ENCODE measurements at regions not wholly inside any gene's neighbourhood (a gene's known extent, or its start where the extent isn't known, plus 50 kb on each side); places are given as distances from the start of the nearest gene placed in this dataset.

DNA sequence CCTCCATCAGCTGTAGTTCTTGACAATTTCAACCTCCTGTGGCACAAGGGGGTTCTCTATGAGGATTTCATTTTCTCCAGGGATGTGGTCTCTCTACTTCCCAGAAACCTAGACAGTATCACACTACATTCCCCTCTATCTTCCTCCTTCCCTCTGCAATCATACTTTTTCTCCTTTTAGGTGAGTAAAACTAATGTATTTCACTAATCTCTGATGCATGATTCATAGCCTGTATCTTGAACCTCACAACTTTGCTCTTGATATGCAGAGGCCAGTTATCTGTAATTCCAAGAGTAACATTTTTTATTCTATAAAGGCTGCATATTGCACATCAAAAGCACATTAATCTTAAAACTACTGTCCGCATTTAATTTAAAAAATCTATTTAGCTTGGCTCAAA lies 449.6 kb downstream of the RFPL4B start:
- DNase-seq (ENCODE audit: low read depth, low spot score) (no peak), FAIRE-seq (no peak)
- ChIA-PET POLR2A (no interaction called here), CTCF (no interaction called here)
- Histone ChIP-seq H2AFZ (ENCODE audit: low read depth, low read length) (no peak overlapping the region), H3K4me1 (ENCODE audit: control insufficient read depth, extremely low read depth, insufficient read depth, low read length) (peaks cover 5% of the 10 kb centered on the region), H3K4me2 (ENCODE audit: insufficient read depth, low read length) (no peak overlapping the region), H3K9me1 (replicated peaks; ENCODE audit: control insufficient read depth, extremely low read depth, insufficient read depth, low read length) (no peaks in the 10 kb centered on the region), H4K20me1 (replicated peaks; ENCODE audit: control insufficient read depth, extremely low read depth, insufficient read depth, low read length) (no peaks in the 10 kb centered on the region), H3K27ac (ENCODE audit: insufficient read depth, low read depth, low read length) (no peak overlapping the region), H3K36me3 (ENCODE audit: control insufficient read depth in 2 of 2, extremely low read depth in 1 of 2, insufficient read depth in 2 of 2, low read length in 2 of 2) (no peaks in the 10 kb centered on the region), H3K9me3 (replicated peaks; ENCODE audit: control insufficient read depth, insufficient read depth, low read length) (no peaks in the 10 kb centered on the region), H3K27me3 (ENCODE audit: control insufficient read depth in 2 of 2, insufficient read depth in 2 of 2, low read length in 2 of 2) (no peaks in the 10 kb centered on the region), H3K4me3 (replicated peaks in 1 of 3; ENCODE audit: insufficient read depth in 1 of 3, low read depth in 1 of 3, low read length in 3 of 3) (no peak overlapping the region), H3K9ac (replicated peaks; ENCODE audit: extremely low read depth, insufficient read depth, low read length) (no peak overlapping the region), H3K79me2 (ENCODE audit: control insufficient read depth, insufficient read depth, low read length) (no peaks in the 10 kb centered on the region)
- dilution Hi-C loops (cut with MboI; ENCODE audit: extremely low pct_ligation_motif_present, low sequenced_read_pairs), result no loop called here
- BruUV-seq (replicated peaks), result no TSS peak
- no peak for TF ChIP-seq POLR2A (IDR thresholded peaks at IDR 0.05; ENCODE audit: low read depth, low read length)
- no peak for TF ChIP-seq EZH2 (IDR thresholded peaks at IDR 0.05; ENCODE audit: borderline replicate concordance, low read depth, low read length, severe bottlenecking)
- TF ChIP-seq, protein P1, sequence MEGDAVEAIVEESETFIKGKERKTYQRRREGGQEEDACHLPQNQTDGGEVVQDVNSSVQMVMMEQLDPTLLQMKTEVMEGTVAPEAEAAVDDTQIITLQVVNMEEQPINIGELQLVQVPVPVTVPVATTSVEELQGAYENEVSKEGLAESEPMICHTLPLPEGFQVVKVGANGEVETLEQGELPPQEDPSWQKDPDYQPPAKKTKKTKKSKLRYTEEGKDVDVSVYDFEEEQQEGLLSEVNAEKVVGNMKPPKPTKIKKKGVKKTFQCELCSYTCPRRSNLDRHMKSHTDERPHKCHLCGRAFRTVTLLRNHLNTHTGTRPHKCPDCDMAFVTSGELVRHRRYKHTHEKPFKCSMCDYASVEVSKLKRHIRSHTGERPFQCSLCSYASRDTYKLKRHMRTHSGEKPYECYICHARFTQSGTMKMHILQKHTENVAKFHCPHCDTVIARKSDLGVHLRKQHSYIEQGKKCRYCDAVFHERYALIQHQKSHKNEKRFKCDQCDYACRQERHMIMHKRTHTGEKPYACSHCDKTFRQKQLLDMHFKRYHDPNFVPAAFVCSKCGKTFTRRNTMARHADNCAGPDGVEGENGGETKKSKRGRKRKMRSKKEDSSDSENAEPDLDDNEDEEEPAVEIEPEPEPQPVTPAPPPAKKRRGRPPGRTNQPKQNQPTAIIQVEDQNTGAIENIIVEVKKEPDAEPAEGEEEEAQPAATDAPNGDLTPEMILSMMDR (IDR thresholded peaks at IDR 0.05; ENCODE audit: extremely low read depth in 1 of 2, insufficient read depth in 1 of 2, low read depth in 1 of 2, low read length in 2 of 2), result no peak
- TF ChIP-seq POLR2AphosphoS5 (IDR thresholded peaks at IDR 0.05; ENCODE audit: insufficient read depth, low read depth, low read length), result no peak
- TF ChIP-seq GATA2 (IDR thresholded peaks at IDR 0.05; ENCODE audit: insufficient read depth, insufficient read length, low read depth, low read length), result no peak
- TF ChIP-seq JUN (IDR thresholded peaks at IDR 0.05; ENCODE audit: borderline replicate concordance, insufficient read depth, insufficient read length, low read depth), result no peak
- TF ChIP-seq, protein P2, sequence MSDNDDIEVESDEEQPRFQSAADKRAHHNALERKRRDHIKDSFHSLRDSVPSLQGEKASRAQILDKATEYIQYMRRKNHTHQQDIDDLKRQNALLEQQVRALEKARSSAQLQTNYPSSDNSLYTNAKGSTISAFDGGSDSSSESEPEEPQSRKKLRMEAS (IDR thresholded peaks at IDR 0.05; ENCODE audit: insufficient read depth, insufficient read length), result no peak
- intact Hi-C loops (cut with micrococcal nuclease), result no loop called here

All from endothelial cell of umbilical vein (primary cell).